ENCODE measurements at regions not wholly inside any gene's neighbourhood (a gene's known extent, or its start where the extent isn't known, plus 50 kb on each side); places are given as distances from the start of the nearest gene placed in this dataset.

GRCh38 chr4:27515140-27515539 is 654.5 kb downstream of the STIM2 start:
- DNase-seq = no peak
- ChIA-PET POLR2A (no interaction called here), CTCF (no interaction called here)
- Histone ChIP-seq H3K4me1 (ENCODE audit: control insufficient read depth in 1 of 2, insufficient read depth in 2 of 2, low read depth in 1 of 2, low read length in 1 of 2) (no peaks in the 10 kb centered on the region), H3K79me2 (ENCODE audit: insufficient read depth) (no peaks in the 10 kb centered on the region), H3K9me2 (no peaks in the 10 kb centered on the region), H3K36me3 (replicated peaks in 1 of 2; ENCODE audit: control insufficient read depth in 1 of 2, insufficient read depth in 2 of 2, low read length in 1 of 2) (no peaks in the 10 kb centered on the region), H3K9ac (no peak overlapping the region), H3K9me3 (no peaks in the 10 kb centered on the region), H3K4me2 (no peak overlapping the region), H2AFZ (ENCODE audit: low read depth) (no peak overlapping the region), H3F3A (replicated peaks; ENCODE audit: insufficient read depth) (no peaks in the 10 kb centered on the region), H3K27ac (ENCODE audit: low read depth in 2 of 2, low read length in 1 of 2) (no peak overlapping the region), H4K20me1 (ENCODE audit: insufficient read depth) (no peaks in the 10 kb centered on the region), H3K27me3 (ENCODE audit: insufficient read depth) (no peaks in the 10 kb centered on the region), H3K4me3 (ENCODE audit: low read depth in 2 of 2, low read length in 1 of 2) (no peak overlapping the region)
- WGBS (ENCODE audit: low lambda C conversion rate) = 0% methylated on average over 2 of the region's 2 CpGs
- TF ChIP-seq TCF12 (IDR thresholded peaks at IDR 0.05) = no peak
- TF ChIP-seq MEF2A (IDR thresholded peaks at IDR 0.05; ENCODE audit: borderline replicate concordance, low read depth) = no peak
- TF ChIP-seq, protein P1, sequence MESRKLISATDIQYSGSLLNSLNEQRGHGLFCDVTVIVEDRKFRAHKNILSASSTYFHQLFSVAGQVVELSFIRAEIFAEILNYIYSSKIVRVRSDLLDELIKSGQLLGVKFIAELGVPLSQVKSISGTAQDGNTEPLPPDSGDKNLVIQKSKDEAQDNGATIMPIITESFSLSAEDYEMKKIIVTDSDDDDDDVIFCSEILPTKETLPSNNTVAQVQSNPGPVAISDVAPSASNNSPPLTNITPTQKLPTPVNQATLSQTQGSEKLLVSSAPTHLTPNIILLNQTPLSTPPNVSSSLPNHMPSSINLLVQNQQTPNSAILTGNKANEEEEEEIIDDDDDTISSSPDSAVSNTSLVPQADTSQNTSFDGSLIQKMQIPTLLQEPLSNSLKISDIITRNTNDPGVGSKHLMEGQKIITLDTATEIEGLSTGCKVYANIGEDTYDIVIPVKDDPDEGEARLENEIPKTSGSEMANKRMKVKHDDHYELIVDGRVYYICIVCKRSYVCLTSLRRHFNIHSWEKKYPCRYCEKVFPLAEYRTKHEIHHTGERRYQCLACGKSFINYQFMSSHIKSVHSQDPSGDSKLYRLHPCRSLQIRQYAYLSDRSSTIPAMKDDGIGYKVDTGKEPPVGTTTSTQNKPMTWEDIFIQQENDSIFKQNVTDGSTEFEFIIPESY (IDR thresholded peaks at IDR 0.05; ENCODE audit: borderline replicate concordance, low read depth) = no peak
- TF ChIP-seq ELF1 (IDR thresholded peaks at IDR 0.05) = no peak
- no peak for TF ChIP-seq RFX5 (IDR thresholded peaks at IDR 0.05; ENCODE audit: low read length)
- no peak for TF ChIP-seq REST (IDR thresholded peaks at IDR 0.05; ENCODE audit: low read depth, low read length)
- no peak for TF ChIP-seq POLR2AphosphoS5 (IDR thresholded peaks at IDR 0.05; ENCODE audit: low read depth, low read length)

GRCh38 chr4:27518876-27519275 is 658.2 kb downstream of the STIM2 start:
- Histone ChIP-seq H3K36me3 (replicated peaks in 1 of 2; ENCODE audit: control insufficient read depth in 1 of 2, insufficient read depth in 2 of 2, low read length in 1 of 2) (no peaks in the 10 kb centered on the region), H3K79me2 (ENCODE audit: insufficient read depth) (no peaks in the 10 kb centered on the region), H3K4me2 (no peak overlapping the region), H3K27ac (ENCODE audit: low read depth in 2 of 2, low read length in 1 of 2) (no peak overlapping the region), H3F3A (replicated peaks; ENCODE audit: insufficient read depth) (no peaks in the 10 kb centered on the region), H3K9me2 (no peaks in the 10 kb centered on the region), H3K27me3 (ENCODE audit: insufficient read depth) (no peaks in the 10 kb centered on the region), H2AFZ (ENCODE audit: low read depth) (no peak overlapping the region), H3K9me3 (no peaks in the 10 kb centered on the region), H3K9ac (no peak overlapping the region), H3K4me3 (ENCODE audit: low read depth in 2 of 2, low read length in 1 of 2) (no peak overlapping the region), H3K4me1 (ENCODE audit: control insufficient read depth in 1 of 2, insufficient read depth in 2 of 2, low read depth in 1 of 2, low read length in 1 of 2) (no peaks in the 10 kb centered on the region), H4K20me1 (ENCODE audit: insufficient read depth) (no peaks in the 10 kb centered on the region)
- CTCF ChIA-PET = no interaction called here
- 2% methylated on average over 2 of the region's 2 CpGs for WGBS (ENCODE audit: low lambda C conversion rate)
- DNase-seq = no peak
- POLR2A ChIA-PET = no interaction called here
- TF ChIP-seq IRF3 (IDR thresholded peaks at IDR 0.05; ENCODE audit: low read depth, low read length) = no peak
- no peak for TF ChIP-seq FOXJ3 (CRISPR knock-in tag; IDR thresholded peaks at IDR 0.05)

All from SK-N-SH (cell line).